ENCODE measurements at regions not wholly inside any gene's neighbourhood (a gene's known extent, or its start where the extent isn't known, plus 50 kb on each side); places are given as distances from the start of the nearest gene placed in this dataset.

- DNase-seq, result no peak
- Mint-ChIP-seq H3K4me3 (no peak overlapping the region), H3K4me1 (no peaks in the 10 kb centered on the region), H3K9me3 (peaks cover 0 to 3% of the 10 kb centered on the region in 2 donors), H3K27me3 (ENCODE audit: low read depth in 2 of 2) (peaks cover 0 to 2% of the 10 kb centered on the region in 2 donors), H3K36me3 (no peaks in the 10 kb centered on the region), H3K27ac (no peak overlapping the region)
- Histone ChIP-seq H3K4me1 (ENCODE audit: control insufficient read depth, insufficient read depth, low read length) (no peaks in the 10 kb centered on the region), H3K27me3 (ENCODE audit: control insufficient read depth, insufficient read depth, low read length) (no peaks in the 10 kb centered on the region), H3K27ac (ENCODE audit: low read length) (no peak overlapping the region), H3K36me3 (ENCODE audit: control insufficient read depth, insufficient read depth, low read length) (no peaks in the 10 kb centered on the region), H3K4me3 (ENCODE audit: low read length) (no peak overlapping the region), H3K9me3 (ENCODE audit: control insufficient read depth, insufficient read depth, low read length) (no peaks in the 10 kb centered on the region)
- intact Hi-C loops (cut with micrococcal nuclease), result no loop called here
- no peak for ATAC-seq
- TF ChIP-seq, protein P1, sequence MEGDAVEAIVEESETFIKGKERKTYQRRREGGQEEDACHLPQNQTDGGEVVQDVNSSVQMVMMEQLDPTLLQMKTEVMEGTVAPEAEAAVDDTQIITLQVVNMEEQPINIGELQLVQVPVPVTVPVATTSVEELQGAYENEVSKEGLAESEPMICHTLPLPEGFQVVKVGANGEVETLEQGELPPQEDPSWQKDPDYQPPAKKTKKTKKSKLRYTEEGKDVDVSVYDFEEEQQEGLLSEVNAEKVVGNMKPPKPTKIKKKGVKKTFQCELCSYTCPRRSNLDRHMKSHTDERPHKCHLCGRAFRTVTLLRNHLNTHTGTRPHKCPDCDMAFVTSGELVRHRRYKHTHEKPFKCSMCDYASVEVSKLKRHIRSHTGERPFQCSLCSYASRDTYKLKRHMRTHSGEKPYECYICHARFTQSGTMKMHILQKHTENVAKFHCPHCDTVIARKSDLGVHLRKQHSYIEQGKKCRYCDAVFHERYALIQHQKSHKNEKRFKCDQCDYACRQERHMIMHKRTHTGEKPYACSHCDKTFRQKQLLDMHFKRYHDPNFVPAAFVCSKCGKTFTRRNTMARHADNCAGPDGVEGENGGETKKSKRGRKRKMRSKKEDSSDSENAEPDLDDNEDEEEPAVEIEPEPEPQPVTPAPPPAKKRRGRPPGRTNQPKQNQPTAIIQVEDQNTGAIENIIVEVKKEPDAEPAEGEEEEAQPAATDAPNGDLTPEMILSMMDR (IDR thresholded peaks at IDR 0.05), result no peak
Observed at GRCh38 chr16:51357839-51358238, 206.8 kb upstream of the SALL1 start.

GRCh38 chr16:51355875-51356274 lies 204.8 kb upstream of the SALL1 start:
- Mint-ChIP-seq H3K4me3 (no peak overlapping the region), H3K9me3 (no peaks in the 10 kb centered on the region), H3K4me1 (no peaks in the 10 kb centered on the region), H3K27me3 (ENCODE audit: low read depth in 2 of 2) (no peaks in the 10 kb centered on the region), H3K27ac (no peak overlapping the region), H3K36me3 (no peaks in the 10 kb centered on the region)
- no peaks in the 10 kb centered on the region for H3K9me3 ChIP-seq (ENCODE audit: control insufficient read depth, insufficient read depth, low read length)
- H3K27ac ChIP-seq (ENCODE audit: low read length), result no peak overlapping the region
- DNase-seq (no peak), ATAC-seq (no peak)
- H3K4me3 ChIP-seq (ENCODE audit: low read length), result no peak overlapping the region
- H3K36me3 ChIP-seq (ENCODE audit: control insufficient read depth, insufficient read depth, low read length), result no peaks in the 10 kb centered on the region
- H3K27me3 ChIP-seq (ENCODE audit: control insufficient read depth, insufficient read depth, low read length), result no peaks in the 10 kb centered on the region
- intact Hi-C loops (cut with micrococcal nuclease), result no loop called here
- TF ChIP-seq, protein P1 (IDR thresholded peaks at IDR 0.05), result no peak
- no peaks in the 10 kb centered on the region for H3K4me1 ChIP-seq (ENCODE audit: control insufficient read depth, insufficient read depth, low read length)
- WGBS (ENCODE audit: insufficient coverage), result 91% methylated on average over 3 of the region's 6 CpGs

DNA sequence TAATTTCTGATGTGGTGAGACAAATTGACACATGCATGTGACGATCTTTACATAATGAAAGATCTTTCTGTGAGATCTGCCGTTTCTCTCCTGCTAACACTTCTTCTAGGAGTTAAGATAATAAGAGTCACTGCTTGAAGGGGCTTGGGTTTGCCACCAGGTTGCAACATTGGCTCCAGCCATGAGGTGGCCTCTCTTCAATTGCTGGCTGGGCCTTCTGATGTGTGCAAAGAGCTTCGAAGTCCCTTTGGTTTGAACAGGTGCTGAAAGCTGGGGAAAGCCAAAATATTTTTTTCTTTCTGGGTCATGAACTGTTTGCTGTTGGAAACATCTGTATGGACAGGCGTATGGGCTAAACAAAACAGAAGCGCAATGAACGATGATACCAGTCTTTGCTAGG lies 204.1 kb upstream of the SALL1 start:
- DNase-seq, result no peak
- no peaks in the 10 kb centered on the region for H3K4me1 Mint-ChIP-seq
- no peak overlapping the region for H3K27ac ChIP-seq (ENCODE audit: low read length)
- H3K36me3 ChIP-seq (ENCODE audit: control insufficient read depth, insufficient read depth, low read length), result no peaks in the 10 kb centered on the region
- no peak overlapping the region for H3K4me3 Mint-ChIP-seq
- no peaks in the 10 kb centered on the region for H3K27me3 ChIP-seq (ENCODE audit: control insufficient read depth, insufficient read depth, low read length)
- H3K4me3 ChIP-seq (ENCODE audit: low read length), result no peak overlapping the region
- TF ChIP-seq, protein P1 (IDR thresholded peaks at IDR 0.05), result no peak
- no peaks in the 10 kb centered on the region for H3K9me3 Mint-ChIP-seq
- intact Hi-C loops (cut with micrococcal nuclease), result no loop called here
- no peaks in the 10 kb centered on the region for H3K36me3 Mint-ChIP-seq
- no peak for ATAC-seq
- no peaks in the 10 kb centered on the region for H3K4me1 ChIP-seq (ENCODE audit: control insufficient read depth, insufficient read depth, low read length)
- no peak overlapping the region for H3K27ac Mint-ChIP-seq
- no peaks in the 10 kb centered on the region for H3K27me3 Mint-ChIP-seq (ENCODE audit: low read depth in 2 of 2)
- WGBS (ENCODE audit: insufficient coverage), result 82% methylated on average over 6 of the region's 6 CpGs
- no peaks in the 10 kb centered on the region for H3K9me3 ChIP-seq (ENCODE audit: control insufficient read depth, insufficient read depth, low read length)

GRCh38 chr16:51353055-51353454 lies 202.0 kb upstream of the SALL1 start:
- Histone ChIP-seq H3K27ac (ENCODE audit: low read length) (no peak overlapping the region), H3K9me3 (ENCODE audit: control insufficient read depth, insufficient read depth, low read length) (no peaks in the 10 kb centered on the region), H3K4me3 (ENCODE audit: low read length) (no peak overlapping the region), H3K27me3 (ENCODE audit: control insufficient read depth, insufficient read depth, low read length) (no peaks in the 10 kb centered on the region), H3K4me1 (ENCODE audit: control insufficient read depth, insufficient read depth, low read length) (no peaks in the 10 kb centered on the region), H3K36me3 (ENCODE audit: control insufficient read depth, insufficient read depth, low read length) (no peaks in the 10 kb centered on the region)
- TF ChIP-seq, protein P1 (IDR thresholded peaks at IDR 0.05), result no peak
- ATAC-seq (no peak), DNase-seq (no peak)
- Mint-ChIP-seq H3K4me1 (no peaks in the 10 kb centered on the region), H3K4me3 (no peak overlapping the region), H3K36me3 (no peaks in the 10 kb centered on the region), H3K27me3 (ENCODE audit: low read depth in 2 of 2) (no peaks in the 10 kb centered on the region), H3K9me3 (no peaks in the 10 kb centered on the region), H3K27ac (no peak overlapping the region)
- intact Hi-C loops (cut with micrococcal nuclease), result no loop called here
- WGBS (ENCODE audit: insufficient coverage), result 50% methylated on average over 2 of the region's 3 CpGs
